Loucy (cell line): ENCODE measurements at regions not wholly inside any gene's neighbourhood (a gene's known extent, or its start where the extent isn't known, plus 50 kb on each side); places are given as distances from the start of the nearest gene placed in this dataset.
"Not testable (repeated sequence)": the region's sequence is repeated elsewhere in the genome, so short reads cannot be mapped to it uniquely, and the experiment has no call there.

Experiments used
- H2AFZ ChIP-seq: fragments of 200-600 bp; sonication (generic); 2 replicates; pipeline ENCODE4 v1.6.0; 2016; ENCODE audit warnings: antibody characterized with exemption, mild to moderate bottlenecking, low read length, moderate library complexity
- H3F3A ChIP-seq: fragments of 200-600 bp; 2 replicates; pipeline ENCODE4 v1.6.0; 2016; ENCODE audit warnings: antibody characterized with exemption, low read depth, mild to moderate bottlenecking
- H3K27me3 ChIP-seq: fragments of 200-600 bp; sonication (generic); 2 replicates; pipeline ENCODE4 v1.6.1; 2014; ENCODE audit warnings: low read length, mild to moderate bottlenecking; ENCODE audit not compliant: insufficient read depth, poor library complexity, severe bottlenecking
- H3K36me3 ChIP-seq: fragments of 200-600 bp; sonication (generic); 2 replicates; pipeline ENCODE4 v1.6.1; 2016; ENCODE audit warnings: low read length; ENCODE audit not compliant: insufficient read depth
- H3K4me1 ChIP-seq: fragments of 200-600 bp; sonication (generic); 2 replicates; pipeline ENCODE4 v1.5.1; 2014; ENCODE audit warnings: low read length, mild to moderate bottlenecking; ENCODE audit not compliant: insufficient read depth, poor library complexity, severe bottlenecking
- H3K4me2 ChIP-seq: fragments of 200-600 bp; sonication (generic); 2 replicates; pipeline ENCODE4 v1.6.0; 2014; ENCODE audit warnings: antibody characterized with exemption, low read length, low read depth, mild to moderate bottlenecking; ENCODE audit not compliant: poor library complexity, severe bottlenecking
- H3K4me3 ChIP-seq: fragments of 200-600 bp; sonication (generic); 2 replicates; pipeline ENCODE4 v1.5.1; 2014; ENCODE audit warnings: low read length, mild to moderate bottlenecking, mixed read lengths; ENCODE audit not compliant: poor library complexity, severe bottlenecking
- H3K79me2 ChIP-seq: fragments of 200-600 bp; sonication (generic); 2 replicates; pipeline ENCODE4 v1.6.1; 2014; ENCODE audit warnings: low read length; ENCODE audit not compliant: insufficient read depth
- H3K9ac ChIP-seq: fragments of 200-600 bp; sonication (generic); 2 replicates; pipeline ENCODE4 v1.6.0; 2014; ENCODE audit warnings: mild to moderate bottlenecking, low read depth, low read length, moderate library complexity; ENCODE audit not compliant: poor library complexity, severe bottlenecking
- H3K9me2 ChIP-seq: fragments of 200-600 bp; sonication (generic); replicated peaks from 2 replicates; pipeline ENCODE4 v1.6.1; 2016; ENCODE audit warnings: low read depth, low read length, mixed read lengths
- H3K9me3 ChIP-seq: fragments of 200-600 bp; sonication (generic); 2 replicates; pipeline ENCODE4 v1.6.1; 2014; ENCODE audit warnings: mild to moderate bottlenecking, antibody characterized with exemption, low read length, low read depth; ENCODE audit not compliant: insufficient read depth
- H4K20me1 ChIP-seq: fragments of 200-600 bp; sonication (generic); 2 replicates; pipeline ENCODE4 v1.6.0; 2014; ENCODE audit warnings: antibody characterized with exemption, low read length, mild to moderate bottlenecking; ENCODE audit not compliant: insufficient read depth, poor library complexity, severe bottlenecking
- EZH2phosphoT487 ChIP-seq: fragments of 200-600 bp; IDR thresholded peaks from 2 replicates; pipeline ENCODE4 v1.6.1; 2018; ENCODE audit warnings: antibody characterized with exemption, mild to moderate bottlenecking, moderate library complexity, borderline replicate concordance
- TF ChIP-seq, protein P1 (sequence below): fragments of 200-600 bp; sonication (generic); conservative IDR thresholded peaks from 2 replicates; pipeline ENCODE4 v1.5.1; 2014; ENCODE audit warnings: mild to moderate bottlenecking, antibody characterized with exemption, low read length

- not testable (repeated sequence) for H3K9me2 ChIP-seq, H3K79me2 ChIP-seq, H3K4me2 ChIP-seq, H3K9me3 ChIP-seq, H3K4me1 ChIP-seq, H4K20me1 ChIP-seq, H2AFZ ChIP-seq, H3K36me3 ChIP-seq, H3K27me3 ChIP-seq, H3K9ac ChIP-seq, H3K4me3 ChIP-seq, H3F3A ChIP-seq
These were observed 57.4 kb downstream of the FTHL17 start for GRCh38 chrX:31014474-31014873.

GRCh38 chrX:31012509-31013025, 59.3 kb downstream of the FTHL17 start:
- TF ChIP-seq EZH2phosphoT487 = no peak
- TF ChIP-seq, protein P1, sequence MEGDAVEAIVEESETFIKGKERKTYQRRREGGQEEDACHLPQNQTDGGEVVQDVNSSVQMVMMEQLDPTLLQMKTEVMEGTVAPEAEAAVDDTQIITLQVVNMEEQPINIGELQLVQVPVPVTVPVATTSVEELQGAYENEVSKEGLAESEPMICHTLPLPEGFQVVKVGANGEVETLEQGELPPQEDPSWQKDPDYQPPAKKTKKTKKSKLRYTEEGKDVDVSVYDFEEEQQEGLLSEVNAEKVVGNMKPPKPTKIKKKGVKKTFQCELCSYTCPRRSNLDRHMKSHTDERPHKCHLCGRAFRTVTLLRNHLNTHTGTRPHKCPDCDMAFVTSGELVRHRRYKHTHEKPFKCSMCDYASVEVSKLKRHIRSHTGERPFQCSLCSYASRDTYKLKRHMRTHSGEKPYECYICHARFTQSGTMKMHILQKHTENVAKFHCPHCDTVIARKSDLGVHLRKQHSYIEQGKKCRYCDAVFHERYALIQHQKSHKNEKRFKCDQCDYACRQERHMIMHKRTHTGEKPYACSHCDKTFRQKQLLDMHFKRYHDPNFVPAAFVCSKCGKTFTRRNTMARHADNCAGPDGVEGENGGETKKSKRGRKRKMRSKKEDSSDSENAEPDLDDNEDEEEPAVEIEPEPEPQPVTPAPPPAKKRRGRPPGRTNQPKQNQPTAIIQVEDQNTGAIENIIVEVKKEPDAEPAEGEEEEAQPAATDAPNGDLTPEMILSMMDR = no peak
- H3K9ac ChIP-seq = no peak overlapping the region
- H3K4me1 ChIP-seq = no peaks in the 10 kb centered on the region
- no peaks in the 10 kb centered on the region for H3K9me2 ChIP-seq
- H3K27me3 ChIP-seq = no peaks in the 10 kb centered on the region
- H3K4me2 ChIP-seq = no peak overlapping the region
- H4K20me1 ChIP-seq = no peaks in the 10 kb centered on the region
- no peak overlapping the region for H2AFZ ChIP-seq
- no peaks in the 10 kb centered on the region for H3F3A ChIP-seq
- no peaks in the 10 kb centered on the region for H3K9me3 ChIP-seq
- H3K4me3 ChIP-seq = no peak overlapping the region
- H3K36me3 ChIP-seq = no peaks in the 10 kb centered on the region
- no peaks in the 10 kb centered on the region for H3K79me2 ChIP-seq

- no peak overlapping the region for H3K4me3 ChIP-seq
- no peaks in the 10 kb centered on the region for H3K27me3 ChIP-seq
- no peak overlapping the region for H2AFZ ChIP-seq
- no peaks in the 10 kb centered on the region for H3K9me2 ChIP-seq
- H3K36me3 ChIP-seq = no peaks in the 10 kb centered on the region
- no peaks in the 10 kb centered on the region for H3F3A ChIP-seq
- H3K79me2 ChIP-seq = no peaks in the 10 kb centered on the region
- H4K20me1 ChIP-seq = no peaks in the 10 kb centered on the region
- H3K4me2 ChIP-seq = no peak overlapping the region
- no peaks in the 10 kb centered on the region for H3K4me1 ChIP-seq
- H3K9ac ChIP-seq = no peak overlapping the region
- H3K9me3 ChIP-seq = no peaks in the 10 kb centered on the region
- TF ChIP-seq EZH2phosphoT487 = no peak
- TF ChIP-seq, protein P1 = no peak
These were observed 64.5 kb downstream of the FTHL17 start for GRCh38 chrX:31007321-31007720.

GRCh38 chrX:31006027-31006426, 65.8 kb downstream of the FTHL17 start:
- TF ChIP-seq EZH2phosphoT487 = no peak
- TF ChIP-seq, protein P1 = no peak
- no peaks in the 10 kb centered on the region for H3K27me3 ChIP-seq

More at GRCh38 chrX:31006027-31006426, 65.8 kb downstream of the FTHL17 start:
- no peaks in the 10 kb centered on the region for H3K4me1 ChIP-seq
- H3K4me3 ChIP-seq = no peak overlapping the region
- no peaks in the 10 kb centered on the region for H3K79me2 ChIP-seq
- no peak overlapping the region for H3K9ac ChIP-seq
- H3K36me3 ChIP-seq = no peaks in the 10 kb centered on the region
- H3F3A ChIP-seq = no peaks in the 10 kb centered on the region
- H4K20me1 ChIP-seq = no peaks in the 10 kb centered on the region
- no peaks in the 10 kb centered on the region for H3K9me2 ChIP-seq
- H3K4me2 ChIP-seq = no peak overlapping the region
- H3K9me3 ChIP-seq = no peaks in the 10 kb centered on the region
- H2AFZ ChIP-seq = no peak overlapping the region
